Coronary artery (tissue), 2 donors: ENCODE measurements at regions not wholly inside any gene's neighbourhood (a gene's known extent, or its start where the extent isn't known, plus 50 kb on each side); places are given as distances from the start of the nearest gene placed in this dataset.

Experiments
- DNase-seq: peaks from one replicate; pipeline ENCODE4 v3.0.0-alpha.2; 2017; ENCODE audit warnings: low spot score
- H3K27ac ChIP-seq, 2 donors: fragments of 200-600 bp; sonication (generic); one replicate each; pipeline ENCODE4 v1.5.1; 2016 to 2019
- H3K4me3 ChIP-seq: fragments of 200-600 bp; sonication (generic); 2 replicates; pipeline ENCODE4 v1.5.1; 2016; ENCODE audit warnings: mild to moderate bottlenecking, moderate library complexity
- CTCF ChIP-seq: fragments of 200-600 bp; sonication (generic); IDR thresholded peaks from one replicate; pipeline ENCODE4 v1.5.1; 2019; ENCODE audit warnings: antibody characterized with exemption

GRCh38 chr2:45114221-45114955, 105.1 kb upstream of the SIX2 start:
- DNase-seq: no peak
- Histone ChIP-seq H3K4me3 (no peak overlapping the region), H3K27ac (no peak overlapping the region)
- TF ChIP-seq CTCF: no peak

- Histone ChIP-seq H3K27ac (no peak overlapping the region), H3K4me3 (no peak overlapping the region)
- no peak for DNase-seq
- no peak for TF ChIP-seq CTCF
Measured at GRCh38 chr2:45112750-45113149, 103.5 kb upstream of the SIX2 start.

GRCh38 chr2:45105050-45105582, 95.9 kb upstream of the SIX2 start:
- Histone ChIP-seq H3K4me3 (no peak overlapping the region), H3K27ac (no peak overlapping the region)
- no peak for TF ChIP-seq CTCF
- no peak for DNase-seq

- no peak for TF ChIP-seq CTCF
- no peak for DNase-seq
- no peak overlapping the region for H3K4me3 ChIP-seq
- no peak overlapping the region for H3K27ac ChIP-seq
Measured at GRCh38 chr2:45104429-45104828, 95.2 kb upstream of the SIX2 start.

- Histone ChIP-seq H3K27ac (no peak overlapping the region), H3K4me3 (no peak overlapping the region)
- DNase-seq: no peak
- no peak for TF ChIP-seq CTCF
Measured at GRCh38 chr2:45103351-45104345, 94.4 kb upstream of the SIX2 start.

- no peak overlapping the region for H3K4me3 ChIP-seq
- DNase-seq: no peak
- H3K27ac ChIP-seq: no peak overlapping the region
- no peak for TF ChIP-seq CTCF
Measured at GRCh38 chr2:45102579-45103117, 93.4 kb upstream of the SIX2 start.
